ENCODE measurements at regions not wholly inside any gene's neighbourhood (a gene's known extent, or its start where the extent isn't known, plus 50 kb on each side); places are given as distances from the start of the nearest gene placed in this dataset.

GRCh38 chr16:86681757-86682106 lies 103.4 kb downstream of the FOXL1 start:
- Mint-ChIP-seq H3K27me3 (peaks cover 6 to 27% of the 10 kb centered on the region in 2 donors), H3K27ac (no peak overlapping the region), H3K9me3 (peaks cover 0 to 4% (median 0%) of the 10 kb centered on the region in 5 donors), H3K36me3 (no peaks in the 10 kb centered on the region), H3K4me3 (no peak overlapping the region), H3K4me1 (no peaks in the 10 kb centered on the region)
- ChIA-PET CTCF (no interaction called here), POLR2A (no interaction called here)
- H3K27me3 ChIP-seq (ENCODE audit: insufficient read depth, low read length, poor library complexity, severe bottlenecking): no peaks in the 10 kb centered on the region
- no peaks in the 10 kb centered on the region for H3K9me3 ChIP-seq (ENCODE audit: low read length)
- H3K4me1 ChIP-seq (ENCODE audit: insufficient read depth, low read length): no peaks in the 10 kb centered on the region
- H3K4me3 ChIP-seq (ENCODE audit: low read length): no peak overlapping the region
- no peak overlapping the region for H3K27ac ChIP-seq (ENCODE audit: low read depth, low read length)
- DNase-seq: no peak
- no peaks in the 10 kb centered on the region for H3K36me3 ChIP-seq (ENCODE audit: insufficient read depth, low read length)

GRCh38 chr16:86682219-86682904 lies 104.0 kb downstream of the FOXL1 start:
- peaks cover 0 to 4% (median 0%) of the 10 kb centered on the region in 5 donors for H3K9me3 Mint-ChIP-seq
- Histone ChIP-seq H3K9me3 (ENCODE audit: low read length) (no peaks in the 10 kb centered on the region), H3K36me3 (ENCODE audit: insufficient read depth, low read length) (no peaks in the 10 kb centered on the region), H3K27ac (ENCODE audit: low read depth, low read length) (no peak overlapping the region), H3K4me1 (ENCODE audit: insufficient read depth, low read length) (no peaks in the 10 kb centered on the region), H3K27me3 (ENCODE audit: insufficient read depth, low read length, poor library complexity, severe bottlenecking) (no peaks in the 10 kb centered on the region), H3K4me3 (ENCODE audit: low read length) (no peak overlapping the region)
- peaks cover 9 to 31% of the 10 kb centered on the region in 2 donors for H3K27me3 Mint-ChIP-seq
- H3K4me3 Mint-ChIP-seq: no peak overlapping the region
- no peaks in the 10 kb centered on the region for H3K36me3 Mint-ChIP-seq
- DNase-seq: no peak
- POLR2A ChIA-PET: no interaction called here
- no peaks in the 10 kb centered on the region for H3K4me1 Mint-ChIP-seq
- CTCF ChIA-PET: no interaction called here
- no peak overlapping the region for H3K27ac Mint-ChIP-seq

GRCh38 chr16:86683441-86684194 lies 105.3 kb downstream of the FOXL1 start:
- no peaks in the 10 kb centered on the region for H3K27me3 ChIP-seq (ENCODE audit: insufficient read depth, low read length, poor library complexity, severe bottlenecking)
- H3K4me3 ChIP-seq (ENCODE audit: low read length): no peak overlapping the region
- H3K27ac ChIP-seq (ENCODE audit: low read depth, low read length): no peak overlapping the region
- H3K36me3 ChIP-seq (ENCODE audit: insufficient read depth, low read length): no peaks in the 10 kb centered on the region
- H3K4me1 ChIP-seq (ENCODE audit: insufficient read depth, low read length): no peaks in the 10 kb centered on the region
- DNase-seq: no peak
- H3K27me3 Mint-ChIP-seq: peaks cover 7 to 31% of the 10 kb centered on the region in 2 donors
- H3K9me3 ChIP-seq (ENCODE audit: low read length): no peaks in the 10 kb centered on the region
- H3K36me3 Mint-ChIP-seq: no peaks in the 10 kb centered on the region
- no peaks in the 10 kb centered on the region for H3K4me1 Mint-ChIP-seq
- peak overlapping the region in 2 of 8 donors; percentile 2 to 55 for H3K27ac Mint-ChIP-seq
- CTCF ChIA-PET: no interaction called here
- POLR2A ChIA-PET: no interaction called here
- no peak overlapping the region for H3K4me3 Mint-ChIP-seq
- H3K9me3 Mint-ChIP-seq: peaks cover 0 to 4% (median 0%) of the 10 kb centered on the region in 5 donors

- Mint-ChIP-seq H3K27me3 (peaks cover 7 to 25% of the 10 kb centered on the region in 2 donors), H3K27ac (no peak overlapping the region), H3K9me3 (no peaks in the 10 kb centered on the region), H3K36me3 (no peaks in the 10 kb centered on the region), H3K4me3 (no peak overlapping the region), H3K4me1 (no peaks in the 10 kb centered on the region)
- H3K27ac ChIP-seq (ENCODE audit: low read depth, low read length): no peak overlapping the region
- H3K36me3 ChIP-seq (ENCODE audit: insufficient read depth, low read length): no peaks in the 10 kb centered on the region
- H3K4me3 ChIP-seq (ENCODE audit: low read length): no peak overlapping the region
- H3K9me3 ChIP-seq (ENCODE audit: low read length): no peaks in the 10 kb centered on the region
- DNase-seq: no peak
- no peaks in the 10 kb centered on the region for H3K4me1 ChIP-seq (ENCODE audit: insufficient read depth, low read length)
- CTCF ChIA-PET: no interaction called here
- POLR2A ChIA-PET: no interaction called here
- no peaks in the 10 kb centered on the region for H3K27me3 ChIP-seq (ENCODE audit: insufficient read depth, low read length, poor library complexity, severe bottlenecking)
Measured at GRCh38 chr16:86685076-86685475, 106.7 kb downstream of the FOXL1 start.

GRCh38 chr16:86690970-86691369 lies 112.6 kb downstream of the FOXL1 start:
- POLR2A ChIA-PET: no interaction called here

GRCh38 chr16:86692426-86692825 lies 114.1 kb downstream of the FOXL1 start:
- Histone ChIP-seq H3K27ac (ENCODE audit: low read depth, low read length) (no peak overlapping the region), H3K4me3 (ENCODE audit: low read length) (no peak overlapping the region), H3K27me3 (ENCODE audit: insufficient read depth, low read length, poor library complexity, severe bottlenecking) (no peaks in the 10 kb centered on the region), H3K9me3 (ENCODE audit: low read length) (no peaks in the 10 kb centered on the region), H3K36me3 (ENCODE audit: insufficient read depth, low read length) (no peaks in the 10 kb centered on the region), H3K4me1 (ENCODE audit: insufficient read depth, low read length) (no peaks in the 10 kb centered on the region)
- Mint-ChIP-seq H3K4me1 (no peaks in the 10 kb centered on the region), H3K4me3 (no peak overlapping the region), H3K36me3 (no peaks in the 10 kb centered on the region), H3K27ac (no peak overlapping the region), H3K9me3 (no peaks in the 10 kb centered on the region), H3K27me3 (peaks cover 0 to 11% of the 10 kb centered on the region in 2 donors)
- POLR2A ChIA-PET: no interaction called here
- no peak for DNase-seq
- CTCF ChIA-PET: no interaction called here

More at GRCh38 chr16:86690970-86691369, 112.6 kb downstream of the FOXL1 start:
- Mint-ChIP-seq H3K27ac (no peak overlapping the region), H3K27me3 (peaks cover 3 to 10% of the 10 kb centered on the region in 2 donors), H3K9me3 (no peaks in the 10 kb centered on the region), H3K4me3 (no peak overlapping the region), H3K36me3 (no peaks in the 10 kb centered on the region), H3K4me1 (no peaks in the 10 kb centered on the region)
- DNase-seq: no peak
- Histone ChIP-seq H3K36me3 (ENCODE audit: insufficient read depth, low read length) (no peaks in the 10 kb centered on the region), H3K4me3 (ENCODE audit: low read length) (no peak overlapping the region), H3K9me3 (ENCODE audit: low read length) (no peaks in the 10 kb centered on the region), H3K4me1 (ENCODE audit: insufficient read depth, low read length) (no peaks in the 10 kb centered on the region), H3K27ac (ENCODE audit: low read depth, low read length) (no peak overlapping the region), H3K27me3 (ENCODE audit: insufficient read depth, low read length, poor library complexity, severe bottlenecking) (no peaks in the 10 kb centered on the region)
- CTCF ChIA-PET: no interaction called here

GRCh38 chr16:86693033-86693432 lies 114.7 kb downstream of the FOXL1 start:
- Histone ChIP-seq H3K27me3 (ENCODE audit: insufficient read depth, low read length, poor library complexity, severe bottlenecking) (no peaks in the 10 kb centered on the region), H3K36me3 (ENCODE audit: insufficient read depth, low read length) (no peaks in the 10 kb centered on the region), H3K27ac (ENCODE audit: low read depth, low read length) (no peak overlapping the region), H3K4me1 (ENCODE audit: insufficient read depth, low read length) (no peaks in the 10 kb centered on the region), H3K4me3 (ENCODE audit: low read length) (no peak overlapping the region), H3K9me3 (ENCODE audit: low read length) (no peaks in the 10 kb centered on the region)
- no peak for DNase-seq
- Mint-ChIP-seq H3K27ac (no peak overlapping the region), H3K9me3 (no peaks in the 10 kb centered on the region), H3K27me3 (peaks cover 0 to 11% of the 10 kb centered on the region in 2 donors), H3K36me3 (no peaks in the 10 kb centered on the region), H3K4me1 (no peaks in the 10 kb centered on the region), H3K4me3 (no peak overlapping the region)
- ChIA-PET CTCF (no interaction called here), POLR2A (no interaction called here)

GRCh38 chr16:86697715-86698114 lies 119.4 kb downstream of the FOXL1 start:
- Mint-ChIP-seq H3K9me3 (no peaks in the 10 kb centered on the region), H3K27ac (peak overlapping the region in 1 of 8 donors; percentile 82), H3K27me3 (peaks cover 4 to 11% of the 10 kb centered on the region in 2 donors), H3K4me3 (no peak overlapping the region), H3K4me1 (no peaks in the 10 kb centered on the region), H3K36me3 (no peaks in the 10 kb centered on the region)
- DNase-seq: no peak
- Histone ChIP-seq H3K4me1 (ENCODE audit: insufficient read depth, low read length) (no peaks in the 10 kb centered on the region), H3K36me3 (ENCODE audit: insufficient read depth, low read length) (no peaks in the 10 kb centered on the region), H3K27me3 (ENCODE audit: insufficient read depth, low read length, poor library complexity, severe bottlenecking) (no peaks in the 10 kb centered on the region), H3K9me3 (ENCODE audit: low read length) (no peaks in the 10 kb centered on the region), H3K27ac (ENCODE audit: low read depth, low read length) (no peak overlapping the region), H3K4me3 (ENCODE audit: low read length) (no peak overlapping the region)
- ChIA-PET CTCF (no interaction called here), POLR2A (no interaction called here)
